ENCODE measurements at regions not wholly inside any gene's neighbourhood (a gene's known extent, or its start where the extent isn't known, plus 50 kb on each side); places are given as distances from the start of the nearest gene placed in this dataset.

DNA sequence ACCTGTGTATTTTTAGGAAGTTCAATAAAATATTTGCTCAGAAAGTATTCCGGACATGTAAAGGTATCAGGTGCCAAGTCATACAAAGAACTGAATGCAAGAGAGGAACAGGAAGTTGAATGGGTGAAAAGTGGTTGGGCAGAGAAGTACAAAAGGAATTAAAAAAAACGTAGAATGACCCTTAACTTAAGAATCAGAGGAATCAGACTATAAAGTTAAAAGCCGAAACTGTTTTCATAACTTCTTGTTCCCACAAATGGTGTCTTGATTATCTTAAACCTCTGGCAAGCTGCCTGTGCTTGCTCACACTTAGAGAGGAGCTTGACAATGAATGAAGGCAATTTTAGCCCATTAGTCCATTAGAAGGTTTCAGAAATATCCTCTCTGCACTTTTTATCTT is 81.6 kb upstream of the HHIP start:
- no peak for FAIRE-seq
- DNase-seq (ENCODE audit: insufficient read length, low spot score): no peak

GRCh38 chr4:144565527-144566195 is 80.3 kb upstream of the HHIP start:
- no peak for DNase-seq (ENCODE audit: insufficient read length, low spot score)

GRCh38 chr4:144572660-144573059 is 73.3 kb upstream of the HHIP start:
- no peak for DNase-seq (ENCODE audit: insufficient read length, low spot score)
- FAIRE-seq: no peak

More at GRCh38 chr4:144565527-144566195, 80.3 kb upstream of the HHIP start:
- FAIRE-seq: no peak

- DNase-seq (ENCODE audit: insufficient read length, low spot score) (no peak), FAIRE-seq (no peak)
Measured at GRCh38 chr4:144574000-144574399, 72.0 kb upstream of the HHIP start.

- FAIRE-seq: no peak
- no peak for DNase-seq (ENCODE audit: insufficient read length, low spot score)
Measured at GRCh38 chr4:144574509-144574908, 71.4 kb upstream of the HHIP start.

DNA sequence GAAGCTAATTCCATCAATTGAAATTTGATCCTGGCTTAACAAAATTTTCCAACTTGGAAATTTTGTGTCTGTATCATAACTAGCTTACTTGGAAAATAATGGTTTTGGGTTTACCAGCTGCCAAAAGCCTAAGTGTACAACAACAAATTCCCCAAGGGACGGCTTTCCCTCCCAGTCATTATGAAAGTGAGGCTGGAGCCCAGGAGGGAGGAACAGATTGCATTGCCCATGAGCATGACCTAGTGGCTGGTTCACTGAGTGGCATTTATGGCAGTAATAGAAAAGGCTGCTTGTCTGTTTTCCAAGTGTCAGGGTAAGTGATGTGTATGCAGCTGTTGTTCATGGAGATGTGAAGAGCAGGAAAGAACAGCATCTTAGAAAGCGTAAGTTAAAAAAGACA is 70.8 kb upstream of the HHIP start:
- FAIRE-seq (no peak), DNase-seq (ENCODE audit: insufficient read length, low spot score) (no peak)

- no peak for FAIRE-seq
- DNase-seq (ENCODE audit: insufficient read length, low spot score): no peak
Measured at GRCh38 chr4:144578681-144579080, 67.3 kb upstream of the HHIP start.

- FAIRE-seq: no peak
- DNase-seq (ENCODE audit: insufficient read length, low spot score): no peak
Measured at GRCh38 chr4:144579411-144580030, 66.4 kb upstream of the HHIP start.

DNA sequence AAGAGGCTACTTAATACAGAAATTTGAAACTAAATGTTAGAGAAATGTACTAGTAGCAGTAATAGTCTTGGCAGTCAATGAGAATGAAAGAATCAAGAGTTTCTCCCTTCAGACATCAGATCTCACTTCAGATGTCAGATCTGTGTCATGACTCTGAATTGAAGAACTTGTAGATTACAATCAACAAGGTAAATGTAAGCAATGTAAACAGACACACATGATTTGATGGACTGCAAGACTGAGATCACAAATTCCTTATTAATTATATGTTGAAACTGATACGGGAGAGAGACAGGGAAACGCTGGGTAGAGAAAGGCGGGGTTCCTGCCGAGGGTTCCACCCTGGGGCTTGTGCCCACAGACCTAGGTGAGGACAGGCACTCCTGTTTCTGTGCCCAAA is 65.5 kb upstream of the HHIP start:
- FAIRE-seq: no peak
- DNase-seq (ENCODE audit: insufficient read length, low spot score): no peak

- FAIRE-seq: no peak
- DNase-seq (ENCODE audit: insufficient read length, low spot score): no peak
Measured at GRCh38 chr4:144582105-144582850, 63.7 kb upstream of the HHIP start.

- FAIRE-seq: no peak
Measured at GRCh38 chr4:144582975-144583374, 63.0 kb upstream of the HHIP start.

GRCh38 chr4:144583658-144584057 is 62.3 kb upstream of the HHIP start:
- DNase-seq (ENCODE audit: insufficient read length, low spot score): no peak

More at GRCh38 chr4:144582975-144583374, 63.0 kb upstream of the HHIP start:
- DNase-seq (ENCODE audit: insufficient read length, low spot score): no peak

GRCh38 chr4:144584428-144584827 is 61.5 kb upstream of the HHIP start:
- DNase-seq (ENCODE audit: insufficient read length, low spot score): no peak
- no peak for FAIRE-seq

More at GRCh38 chr4:144583658-144584057, 62.3 kb upstream of the HHIP start:
- no peak for FAIRE-seq

GRCh38 chr4:144589512-144589911 is 56.4 kb upstream of the HHIP start:
- FAIRE-seq (no peak), DNase-seq (ENCODE audit: insufficient read length, low spot score) (no peak)

DNA sequence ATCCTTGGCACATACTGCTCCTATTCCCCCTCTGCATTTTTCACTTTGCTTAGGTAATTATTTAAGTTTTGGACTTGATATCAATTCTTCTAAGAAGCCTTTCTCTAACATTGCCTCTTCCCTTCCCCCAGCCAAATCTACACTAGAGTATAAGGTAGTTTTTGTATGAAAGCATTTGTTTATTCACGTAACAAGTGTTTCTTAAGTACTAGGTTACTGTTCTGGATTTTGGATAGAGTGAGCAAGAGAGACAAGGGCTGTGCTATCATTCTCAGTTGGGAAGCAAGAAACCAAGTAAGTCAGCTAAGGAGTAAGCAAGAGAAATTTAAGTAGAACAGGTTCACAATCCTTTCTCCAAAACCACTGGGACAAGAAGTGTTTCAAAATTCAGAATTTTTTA is 55.9 kb upstream of the HHIP start:
- DNase-seq (ENCODE audit: insufficient read length, low spot score) (no peak), FAIRE-seq (no peak)

GRCh38 chr4:144591401-144591800 is 54.6 kb upstream of the HHIP start:
- no peak for DNase-seq (ENCODE audit: insufficient read length, low spot score)

GRCh38 chr4:144592264-144592663 is 53.7 kb upstream of the HHIP start:
- no peak for FAIRE-seq

More at GRCh38 chr4:144591401-144591800, 54.6 kb upstream of the HHIP start:
- no peak for FAIRE-seq

DNA sequence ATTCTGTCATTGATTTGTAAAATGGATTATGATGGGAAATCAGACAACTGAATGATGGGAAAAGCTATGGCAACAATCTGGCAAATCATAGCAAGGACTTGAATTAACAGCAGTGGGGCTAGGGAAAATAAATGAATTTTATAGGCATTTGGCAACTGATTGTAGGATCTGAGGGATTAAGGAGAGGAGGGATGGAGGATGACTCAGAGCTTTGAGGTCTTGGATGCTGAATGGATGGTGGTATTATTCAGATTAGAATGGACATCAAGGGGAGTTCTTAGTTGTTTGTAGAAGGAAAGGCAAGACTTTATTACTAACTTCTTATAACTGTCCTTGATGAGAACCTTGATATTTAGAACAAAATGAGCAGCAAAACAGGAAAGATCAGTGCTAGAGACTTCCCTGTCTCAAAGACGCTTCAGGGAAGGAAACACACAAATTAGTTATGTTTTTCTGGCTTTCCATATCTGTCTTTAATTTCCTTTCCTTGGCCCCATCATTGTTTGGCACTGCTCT is 51.4 kb upstream of the HHIP start:
- DNase-seq (ENCODE audit: insufficient read length, low spot score) (no peak), FAIRE-seq (no peak)

More at GRCh38 chr4:144592264-144592663, 53.7 kb upstream of the HHIP start:
- DNase-seq (ENCODE audit: insufficient read length, low spot score): no peak

GRCh38 chr4:144595681-144596080 is 50.3 kb upstream of the HHIP start:
- FAIRE-seq (no peak), DNase-seq (ENCODE audit: insufficient read length, low spot score) (no peak)

Measured in GM19239 (cell line).